Activated CD4-positive, alpha-beta T cell treated with anti-CD3 and anti-CD28 coated beads, Interleukin-10, Interleukin-2, amounts not matched to agents 100 ng/mL and 50 ng/mL, durations not matched to agents 16 hours and 8 hours (primary cell): ENCODE measurements at regions not wholly inside any gene's neighbourhood (a gene's known extent, or its start where the extent isn't known, plus 50 kb on each side); places are given as distances from the start of the nearest gene placed in this dataset.

Source experiments
- DNase-seq: peaks from one replicate; pipeline ENCODE4 v3.0.0-alpha.2; 2020

DNA sequence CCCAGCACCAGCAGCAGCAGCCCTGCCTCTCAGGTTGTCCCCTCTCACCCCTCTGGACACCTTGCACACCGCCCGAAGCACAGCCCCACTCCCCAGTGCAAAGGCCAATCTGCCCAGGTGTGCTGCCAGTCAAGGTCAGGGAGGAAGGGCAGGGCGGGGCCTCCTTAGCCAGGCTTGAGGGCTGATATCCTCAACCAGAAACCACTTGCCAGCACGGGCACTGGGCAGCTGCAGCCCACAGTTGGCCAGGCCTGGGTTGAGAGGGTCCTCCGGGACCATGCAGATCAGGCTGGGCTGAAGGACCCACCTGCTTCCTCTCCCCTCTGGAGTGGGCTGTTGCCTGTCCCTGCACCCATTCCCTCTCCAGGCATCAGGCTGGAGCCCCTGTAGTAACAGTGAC lies 588.3 kb downstream of the NPHP4 start:
- no peak for DNase-seq

GRCh38 chr1:5402618-5403017 lies 589.6 kb downstream of the NPHP4 start:
- DNase-seq: no peak

DNA sequence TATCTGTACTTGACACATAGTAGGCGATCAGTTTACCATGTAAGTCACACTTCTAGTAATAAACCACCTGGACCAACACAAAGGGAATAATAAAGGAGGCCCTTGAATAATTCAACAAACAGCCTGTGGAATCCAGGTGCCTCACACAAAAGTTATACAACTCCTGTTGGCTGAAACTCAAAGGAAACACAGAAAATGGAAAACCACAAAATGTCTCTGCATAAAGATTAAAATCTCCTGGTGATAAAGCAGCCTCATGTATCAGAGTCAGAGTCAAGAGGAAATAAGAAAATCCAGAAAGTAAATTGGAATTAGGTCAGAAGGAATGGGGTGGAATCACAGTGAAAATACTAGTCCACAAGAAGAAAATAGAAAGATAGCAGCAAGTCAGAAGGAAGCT lies 592.5 kb downstream of the NPHP4 start:
- DNase-seq: no peak

DNA sequence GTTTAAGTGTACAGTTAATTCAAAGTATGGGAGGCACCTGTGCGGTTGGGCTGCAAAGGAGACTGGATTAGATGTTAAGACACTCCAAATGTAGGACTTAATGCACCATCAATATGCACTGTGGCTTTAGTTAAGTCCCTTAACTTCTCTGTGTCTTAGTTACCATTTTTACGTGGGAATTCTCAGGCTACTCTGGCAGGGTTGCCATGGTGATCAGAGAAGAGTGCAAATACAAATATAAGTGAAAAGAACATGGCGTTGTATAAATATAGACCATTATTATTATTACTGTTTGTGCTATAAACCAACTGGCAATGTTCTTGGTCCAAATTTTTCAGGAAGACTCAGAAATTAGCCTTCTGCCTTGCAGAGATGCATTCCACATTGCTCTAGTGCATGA lies 595.6 kb downstream of the NPHP4 start:
- no peak for DNase-seq

DNA sequence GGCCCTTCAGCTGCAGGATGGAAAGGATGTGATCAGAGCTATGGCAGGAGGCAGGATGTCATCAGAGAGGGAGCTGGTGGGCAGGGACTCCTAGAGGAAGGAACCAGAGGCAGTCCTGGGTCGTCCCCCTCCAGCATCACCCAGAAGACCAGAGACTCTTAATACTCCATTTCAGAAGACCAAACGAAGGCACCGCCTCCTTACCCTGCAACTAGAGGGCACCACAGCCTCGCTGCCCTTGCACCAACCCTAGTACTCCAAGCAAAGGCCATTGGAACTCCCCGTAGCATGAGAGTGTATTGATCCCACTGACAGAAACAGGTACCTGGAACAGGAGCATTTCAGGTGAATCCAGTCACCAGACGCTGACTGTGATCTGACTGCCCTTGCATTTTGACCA lies 598.1 kb downstream of the NPHP4 start:
- DNase-seq: no peak

DNA sequence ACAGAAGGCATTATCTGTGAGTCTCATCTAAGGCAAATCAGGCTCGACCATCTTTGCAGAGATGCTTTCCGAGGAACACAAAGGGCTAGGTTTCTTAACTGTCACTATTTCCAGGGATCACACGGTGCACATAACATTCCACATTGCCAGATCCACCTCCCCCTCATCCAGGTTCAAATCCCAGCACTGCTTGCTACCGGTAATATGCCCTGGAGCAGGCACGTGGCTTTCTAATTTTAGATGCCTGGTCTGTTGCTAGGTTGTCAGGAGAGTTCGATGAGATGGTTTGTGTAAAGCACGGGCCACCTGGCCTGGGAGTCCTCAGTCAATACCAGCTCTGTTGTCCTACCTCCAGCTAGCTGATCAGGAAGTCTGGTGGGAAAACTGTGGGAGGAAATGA lies 598.6 kb downstream of the NPHP4 start:
- no peak for DNase-seq

GRCh38 chr1:5393146-5393545 lies 599.1 kb downstream of the NPHP4 start:
- DNase-seq: no peak

DNA sequence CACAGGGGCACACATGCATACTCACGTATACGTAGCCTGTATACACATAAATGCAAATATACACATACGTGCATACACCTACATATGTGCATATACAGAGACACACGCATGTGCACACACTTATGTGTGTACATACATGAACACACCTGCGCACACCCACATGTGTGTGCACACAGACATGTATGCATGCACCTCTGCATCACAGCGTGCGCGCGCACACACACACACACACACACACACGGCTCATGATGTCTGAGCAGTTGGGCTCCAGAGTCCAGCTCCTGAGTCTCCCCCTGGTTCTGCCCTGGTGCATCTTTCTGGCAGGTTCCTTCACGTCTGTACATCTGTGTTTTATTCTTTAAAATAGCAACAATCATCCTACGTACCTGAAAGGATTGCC lies 600.5 kb downstream of the NPHP4 start:
- DNase-seq: no peak

GRCh38 chr1:5390504-5390903 lies 601.7 kb downstream of the NPHP4 start:
- DNase-seq: no peak

- peak; percentile 29 for DNase-seq
Observed at GRCh38 chr1:5389101-5389885, 602.9 kb downstream of the NPHP4 start.

- DNase-seq: no peak
Observed at GRCh38 chr1:5388622-5389021, 603.6 kb downstream of the NPHP4 start.

DNA sequence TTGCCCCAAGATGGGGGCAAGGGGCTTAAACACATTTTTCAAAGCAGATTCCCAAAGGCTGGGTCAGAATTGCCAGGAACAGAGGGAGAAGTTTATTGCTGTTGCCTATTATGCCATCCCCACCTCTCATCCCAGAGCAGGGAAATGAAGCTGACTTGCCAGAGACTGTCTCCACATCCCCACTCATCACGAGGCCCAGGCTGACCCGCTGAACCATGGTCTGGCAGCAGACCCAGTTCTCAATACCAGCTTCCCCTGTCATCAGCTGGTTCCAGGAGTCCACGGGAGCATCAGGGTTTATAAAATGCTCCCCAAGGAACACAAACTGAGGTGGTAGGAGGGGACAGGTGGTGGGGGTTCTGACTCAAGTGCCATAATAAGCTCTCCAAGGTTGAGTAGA lies 605.9 kb downstream of the NPHP4 start:
- no peak for DNase-seq

DNA sequence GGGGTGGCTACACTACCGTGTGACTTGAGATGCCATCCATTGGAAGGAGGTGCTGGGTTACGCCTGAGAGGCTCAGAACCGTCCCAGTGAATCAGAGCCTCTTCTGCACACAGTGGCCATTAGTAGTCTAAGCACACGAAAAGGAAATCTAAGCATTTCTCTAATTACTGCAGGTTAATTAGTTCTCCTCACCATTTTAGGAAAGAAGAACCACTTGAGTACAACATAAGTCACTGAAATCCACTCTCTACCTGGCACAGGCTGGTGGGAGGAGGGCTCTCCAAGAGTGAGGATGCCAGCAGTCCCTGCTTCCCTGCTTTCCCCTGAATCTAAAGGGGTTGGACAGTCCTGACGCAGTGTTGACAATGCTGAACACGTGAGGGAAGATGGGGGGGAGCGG lies 606.3 kb downstream of the NPHP4 start:
- no peak for DNase-seq

GRCh38 chr1:5385096-5385799 lies 607.0 kb downstream of the NPHP4 start:
- no peak for DNase-seq

DNA sequence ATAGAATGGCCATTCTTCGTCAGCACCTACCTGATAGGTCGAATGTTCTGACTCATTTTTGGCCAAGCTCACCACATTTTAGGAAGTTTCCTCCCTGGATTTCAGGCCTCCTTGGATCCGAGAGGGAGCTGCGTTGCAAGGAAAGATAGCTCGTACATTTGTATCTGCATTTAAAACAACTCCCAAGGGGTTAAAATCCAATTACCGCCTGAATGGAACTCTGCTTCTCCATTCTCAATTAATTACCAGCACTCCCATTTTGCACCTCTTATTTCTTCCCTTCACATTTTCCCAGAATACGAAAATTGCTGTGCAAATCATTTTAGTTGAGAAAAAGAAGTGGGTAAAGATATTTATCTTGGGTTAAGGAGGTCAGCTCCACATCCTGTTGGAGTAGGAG lies 610.7 kb downstream of the NPHP4 start:
- no peak for DNase-seq

- no peak for DNase-seq
Observed at GRCh38 chr1:5379176-5379759, 613.0 kb downstream of the NPHP4 start.

DNA sequence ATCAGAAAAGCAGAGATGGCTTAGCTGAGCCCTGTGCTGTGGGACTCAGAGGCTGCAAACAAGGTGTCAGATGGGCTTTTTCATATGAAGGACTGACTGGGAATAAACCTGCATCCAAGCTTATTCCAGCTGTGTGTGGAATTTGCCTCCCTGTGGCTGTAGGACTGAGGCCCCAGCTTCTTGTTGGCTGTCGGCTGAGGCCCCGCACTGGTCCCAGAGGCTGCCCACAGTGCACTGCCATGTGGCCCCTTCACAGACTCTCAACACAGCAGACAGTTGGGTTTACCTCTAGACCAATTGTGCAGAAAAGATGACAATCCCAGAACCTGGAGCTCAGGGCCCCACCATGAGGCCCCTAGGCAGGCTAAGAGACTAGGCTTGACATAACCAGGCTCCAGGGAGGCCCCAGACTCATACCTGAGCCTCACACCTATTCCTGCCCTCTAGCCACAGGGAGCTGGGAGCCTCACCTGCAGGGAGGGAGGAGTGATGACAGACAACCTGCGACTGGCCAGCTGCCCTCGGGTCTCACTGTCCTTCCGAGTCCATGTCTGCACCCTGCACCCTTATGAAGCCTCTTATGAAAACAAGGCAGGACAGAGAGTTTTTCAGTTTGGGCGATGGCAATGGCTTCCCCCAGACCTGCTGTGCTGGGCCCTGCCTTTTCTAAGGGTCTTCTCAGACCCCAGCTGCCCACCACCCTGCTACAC lies 615.5 kb downstream of the NPHP4 start:
- DNase-seq: no peak

GRCh38 chr1:5375481-5375880 lies 616.7 kb downstream of the NPHP4 start:
- no peak for DNase-seq

- DNase-seq: no peak
Observed at GRCh38 chr1:5374192-5374591, 618.0 kb downstream of the NPHP4 start.

DNA sequence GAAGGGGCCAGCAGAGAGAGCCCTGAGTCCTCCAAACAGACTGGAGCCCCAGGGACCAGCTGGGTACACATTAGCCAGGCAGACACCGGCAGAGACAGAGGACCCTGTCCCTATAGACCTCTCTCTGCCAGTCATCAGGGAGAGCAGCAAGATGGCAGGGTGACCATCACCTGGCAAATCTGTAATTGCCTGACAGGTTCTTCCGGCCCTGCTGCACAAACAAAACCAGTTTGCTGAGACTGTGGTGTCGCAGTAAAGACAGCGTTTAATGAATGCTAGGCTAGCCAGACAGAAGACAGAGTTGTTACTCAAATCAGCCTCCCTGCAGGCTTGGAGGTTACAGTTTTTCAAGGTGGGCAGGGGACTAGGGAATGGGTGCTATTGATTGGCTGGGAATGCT lies 618.9 kb downstream of the NPHP4 start:
- DNase-seq: no peak

- DNase-seq: no peak
Observed at GRCh38 chr1:5371270-5371669, 621.0 kb downstream of the NPHP4 start.

- DNase-seq: peak; percentile 18
Observed at GRCh38 chr1:5370311-5370710, 621.9 kb downstream of the NPHP4 start.

- no peak for DNase-seq
Observed at GRCh38 chr1:5369223-5369622, 623.0 kb downstream of the NPHP4 start.

DNA sequence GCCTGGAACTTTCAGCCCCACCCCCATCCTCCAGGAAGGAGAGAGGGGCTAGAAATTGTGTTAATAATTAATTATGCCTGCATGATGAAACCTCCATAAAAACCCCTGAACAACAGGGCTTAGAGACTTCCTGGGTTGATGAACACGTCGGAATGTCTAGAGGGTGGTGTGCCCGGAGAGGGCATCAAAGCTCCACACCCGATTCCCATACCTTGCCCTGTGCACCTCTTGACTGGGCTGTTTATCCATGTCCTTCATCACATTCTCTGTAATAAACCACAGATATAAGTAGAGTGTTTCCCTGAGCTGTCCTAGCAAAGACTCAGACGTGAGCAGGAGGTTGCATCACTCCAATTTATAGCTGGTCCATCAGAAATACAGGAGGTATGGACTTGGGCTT lies 624.0 kb downstream of the NPHP4 start:
- DNase-seq: no peak
